ENCODE measurements at regions not wholly inside any gene's neighbourhood (a gene's known extent, or its start where the extent isn't known, plus 50 kb on each side); places are given as distances from the start of the nearest gene placed in this dataset.

GRCh38 chr5:90092734-90093133 is 316.8 kb downstream of the CETN3 start:
- Histone ChIP-seq H3K9me1 (replicated peaks; ENCODE audit: control insufficient read depth, extremely low read depth, insufficient read depth, low read length) (no peaks in the 10 kb centered on the region), H2AFZ (ENCODE audit: low read depth, low read length) (no peak overlapping the region), H3K27me3 (ENCODE audit: control insufficient read depth in 2 of 2, insufficient read depth in 2 of 2, low read length in 2 of 2) (no peaks in the 10 kb centered on the region), H3K36me3 (ENCODE audit: control insufficient read depth in 2 of 2, extremely low read depth in 1 of 2, insufficient read depth in 2 of 2, low read length in 2 of 2) (no peaks in the 10 kb centered on the region), H4K20me1 (replicated peaks; ENCODE audit: control insufficient read depth, extremely low read depth, insufficient read depth, low read length) (no peaks in the 10 kb centered on the region), H3K4me1 (ENCODE audit: control insufficient read depth, extremely low read depth, insufficient read depth, low read length) (peaks cover 2% of the 10 kb centered on the region), H3K27ac (ENCODE audit: insufficient read depth, low read depth, low read length) (no peak overlapping the region), H3K9ac (replicated peaks; ENCODE audit: extremely low read depth, insufficient read depth, low read length) (no peak overlapping the region), H3K9me3 (replicated peaks; ENCODE audit: control insufficient read depth, insufficient read depth, low read length) (no peaks in the 10 kb centered on the region), H3K79me2 (ENCODE audit: control insufficient read depth, insufficient read depth, low read length) (no peaks in the 10 kb centered on the region), H3K4me3 (replicated peaks in 1 of 3; ENCODE audit: insufficient read depth in 1 of 3, low read depth in 1 of 3, low read length in 3 of 3) (no peak overlapping the region), H3K4me2 (ENCODE audit: insufficient read depth, low read length) (no peak overlapping the region)
- intact Hi-C loops (cut with micrococcal nuclease) = no loop called here
- ChIA-PET CTCF (no interaction called here), POLR2A (no interaction called here)
- BruUV-seq (replicated peaks) = no TSS peak
- dilution Hi-C loops (cut with MboI; ENCODE audit: extremely low pct_ligation_motif_present, low sequenced_read_pairs) = no loop called here
- FAIRE-seq (no peak), DNase-seq (ENCODE audit: low read depth, low spot score) (no peak)
- no peak for TF ChIP-seq MYC (IDR thresholded peaks at IDR 0.05; ENCODE audit: low read depth, low read length)
- TF ChIP-seq POLR2A (IDR thresholded peaks at IDR 0.05; ENCODE audit: low read depth, low read length) = no peak
- TF ChIP-seq CTCF (IDR thresholded peaks at IDR 0.05; ENCODE audit: extremely low read depth in 1 of 2, insufficient read depth in 1 of 2, low read depth in 1 of 2, low read length in 2 of 2) = no peak
- TF ChIP-seq MAX (IDR thresholded peaks at IDR 0.05; ENCODE audit: insufficient read depth, insufficient read length) = no peak
- TF ChIP-seq JUN (IDR thresholded peaks at IDR 0.05; ENCODE audit: borderline replicate concordance, insufficient read depth, insufficient read length, low read depth) = no peak
- no peak for TF ChIP-seq EZH2 (IDR thresholded peaks at IDR 0.05; ENCODE audit: borderline replicate concordance, low read depth, low read length, severe bottlenecking)
- no peak for TF ChIP-seq POLR2AphosphoS5 (IDR thresholded peaks at IDR 0.05; ENCODE audit: insufficient read depth, low read depth, low read length)
- TF ChIP-seq GATA2 (IDR thresholded peaks at IDR 0.05; ENCODE audit: insufficient read depth, insufficient read length, low read depth, low read length) = no peak
- no peak for TF ChIP-seq FOS (IDR thresholded peaks at IDR 0.05; ENCODE audit: borderline replicate concordance, insufficient read depth, low read length)

Data from endothelial cell of umbilical vein (primary cell).